CD4-positive, alpha-beta T cell treated with Interleukin-4 for 4 hours (primary cell): ENCODE measurements at regions not wholly inside any gene's neighbourhood (a gene's known extent, or its start where the extent isn't known, plus 50 kb on each side); places are given as distances from the start of the nearest gene placed in this dataset.

Experiments used
- DNase-seq: peaks from one replicate; pipeline ENCODE4 v3.0.0-alpha.2; 2020

GRCh38 chr7:32131091-32131490 is 60.9 kb upstream of the PDE1C start:
- no peak for DNase-seq

GRCh38 chr7:32126843-32127242 is 56.6 kb upstream of the PDE1C start:
- no peak for DNase-seq
